ENCODE measurements at regions not wholly inside any gene's neighbourhood (a gene's known extent, or its start where the extent isn't known, plus 50 kb on each side); places are given as distances from the start of the nearest gene placed in this dataset.

DNA sequence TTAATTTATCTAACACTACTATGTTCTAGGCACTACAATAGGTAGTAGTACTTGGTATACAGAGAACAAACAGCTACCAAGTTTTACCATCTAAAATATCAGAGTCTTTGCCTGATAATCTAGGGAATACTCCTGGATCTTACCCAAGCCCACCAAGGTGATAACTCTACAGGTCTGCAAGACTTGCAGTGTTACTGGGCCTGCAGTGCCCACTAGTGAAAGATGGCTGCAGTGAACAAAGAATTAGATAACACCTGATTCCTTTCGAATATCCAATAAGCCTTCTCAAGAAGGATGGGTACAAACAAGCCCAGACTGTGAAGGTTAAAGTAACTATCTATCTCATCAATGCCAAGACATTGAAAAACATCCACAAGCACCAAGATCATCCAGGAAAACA lies 317.0 kb upstream of the DCBLD2 start:
- TF ChIP-seq, protein P1, sequence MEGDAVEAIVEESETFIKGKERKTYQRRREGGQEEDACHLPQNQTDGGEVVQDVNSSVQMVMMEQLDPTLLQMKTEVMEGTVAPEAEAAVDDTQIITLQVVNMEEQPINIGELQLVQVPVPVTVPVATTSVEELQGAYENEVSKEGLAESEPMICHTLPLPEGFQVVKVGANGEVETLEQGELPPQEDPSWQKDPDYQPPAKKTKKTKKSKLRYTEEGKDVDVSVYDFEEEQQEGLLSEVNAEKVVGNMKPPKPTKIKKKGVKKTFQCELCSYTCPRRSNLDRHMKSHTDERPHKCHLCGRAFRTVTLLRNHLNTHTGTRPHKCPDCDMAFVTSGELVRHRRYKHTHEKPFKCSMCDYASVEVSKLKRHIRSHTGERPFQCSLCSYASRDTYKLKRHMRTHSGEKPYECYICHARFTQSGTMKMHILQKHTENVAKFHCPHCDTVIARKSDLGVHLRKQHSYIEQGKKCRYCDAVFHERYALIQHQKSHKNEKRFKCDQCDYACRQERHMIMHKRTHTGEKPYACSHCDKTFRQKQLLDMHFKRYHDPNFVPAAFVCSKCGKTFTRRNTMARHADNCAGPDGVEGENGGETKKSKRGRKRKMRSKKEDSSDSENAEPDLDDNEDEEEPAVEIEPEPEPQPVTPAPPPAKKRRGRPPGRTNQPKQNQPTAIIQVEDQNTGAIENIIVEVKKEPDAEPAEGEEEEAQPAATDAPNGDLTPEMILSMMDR (IDR thresholded peaks at IDR 0.05), result no peak
- no peak for TF ChIP-seq POLR2A (IDR thresholded peaks at IDR 0.05)

Data from esophagus squamous epithelium (tissue), 4 donors.